ENCODE measurements at regions not wholly inside any gene's neighbourhood (a gene's known extent, or its start where the extent isn't known, plus 50 kb on each side); places are given as distances from the start of the nearest gene placed in this dataset.

DNA sequence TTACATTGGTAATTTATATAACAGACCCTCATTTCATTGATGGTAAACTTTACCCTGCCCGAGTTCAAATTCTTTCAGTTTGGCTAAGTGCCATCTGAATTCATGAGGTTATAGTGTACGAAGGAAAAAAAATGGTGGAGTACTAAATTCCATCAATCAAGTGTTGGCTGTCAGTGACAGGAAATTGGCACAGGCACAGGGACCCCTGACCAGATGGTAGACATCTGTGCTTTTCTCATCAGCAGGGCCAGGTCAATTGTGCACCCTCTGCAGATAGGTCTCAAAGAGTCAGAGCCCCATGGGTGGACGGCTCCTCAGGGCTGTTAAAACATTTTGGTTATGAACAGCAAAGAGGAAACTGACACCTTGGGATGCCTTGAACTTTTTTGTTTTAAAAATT is 439.2 kb downstream of the SETBP1 start:
- no peak for DNase-seq

DNA sequence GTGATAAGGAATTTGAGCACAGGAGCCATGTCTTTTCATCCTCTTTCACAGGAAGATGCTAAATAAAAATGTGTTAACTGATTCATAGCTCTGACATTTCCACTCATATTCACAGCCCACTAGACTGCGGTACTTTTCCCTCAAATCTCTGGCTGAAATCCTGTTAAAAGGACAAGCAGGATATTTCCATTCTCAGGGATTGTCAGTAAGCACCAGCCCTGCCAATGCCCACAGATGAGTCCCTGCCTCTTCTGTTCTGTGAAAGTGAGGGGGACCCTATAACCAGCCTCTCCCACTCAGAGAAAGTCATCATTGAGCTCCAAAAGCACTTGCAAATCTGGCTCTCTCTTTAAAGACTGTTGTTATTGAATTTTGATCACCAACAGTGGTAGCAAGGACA is 440.5 kb downstream of the SETBP1 start:
- DNase-seq: no peak

DNA sequence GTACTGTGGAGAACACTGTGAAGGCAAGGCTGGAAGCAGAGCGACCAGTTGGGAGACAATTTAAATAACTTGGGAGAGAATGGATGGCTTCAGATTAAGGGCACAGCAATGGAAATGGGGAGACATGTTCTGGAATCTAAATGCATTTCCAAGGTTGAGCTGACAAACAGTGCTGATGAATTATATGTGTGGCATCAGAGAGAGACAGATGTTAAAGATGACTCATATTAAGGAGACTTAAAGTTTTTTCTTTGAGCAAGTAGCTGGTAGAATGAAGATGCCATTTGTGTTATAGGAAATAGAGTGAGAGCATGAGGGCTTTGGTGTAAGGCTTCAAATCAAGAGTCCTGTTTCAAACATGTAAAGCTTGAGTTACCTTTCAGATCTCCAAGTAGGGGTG is 441.8 kb downstream of the SETBP1 start:
- no peak for DNase-seq

DNA sequence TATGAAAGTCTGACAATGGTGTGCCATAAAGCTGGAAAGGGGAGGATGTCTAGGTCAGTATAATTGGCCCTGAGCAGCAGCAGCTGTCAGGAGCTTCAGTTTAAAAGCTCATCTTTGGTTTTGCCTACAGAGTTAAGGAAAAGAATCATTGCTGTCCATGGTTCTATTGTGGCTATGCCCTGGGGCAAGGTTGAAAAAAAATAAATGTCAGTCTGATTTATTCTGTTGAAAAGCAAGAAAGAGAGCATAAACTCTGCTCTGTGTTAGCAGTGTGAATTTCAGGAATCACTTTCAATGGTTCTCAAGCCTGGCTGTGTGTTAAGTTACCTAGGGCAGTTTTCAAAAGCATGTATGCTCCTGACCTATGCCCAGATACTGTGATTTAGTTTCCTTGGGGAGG is 446.7 kb downstream of the SETBP1 start:
- DNase-seq: no peak

DNA sequence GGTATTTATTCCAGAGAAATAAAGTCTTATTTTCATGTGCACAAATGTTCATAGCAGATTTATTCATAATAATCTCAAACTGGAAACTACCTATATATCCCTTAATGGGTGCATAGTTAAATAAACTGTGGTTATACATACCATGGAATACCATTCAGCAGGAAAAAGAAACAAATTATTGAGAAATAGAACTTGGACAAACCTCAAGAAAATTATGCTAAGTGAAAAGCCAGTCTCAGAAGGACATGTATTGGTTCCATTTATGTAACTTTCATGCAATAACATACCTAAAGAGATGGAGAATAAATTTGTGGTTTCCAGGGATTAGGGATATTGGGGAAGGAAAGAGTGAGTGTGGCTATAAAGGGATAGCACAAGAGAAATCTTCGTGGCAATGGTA is 452.6 kb downstream of the SETBP1 start:
- no peak for DNase-seq

DNA sequence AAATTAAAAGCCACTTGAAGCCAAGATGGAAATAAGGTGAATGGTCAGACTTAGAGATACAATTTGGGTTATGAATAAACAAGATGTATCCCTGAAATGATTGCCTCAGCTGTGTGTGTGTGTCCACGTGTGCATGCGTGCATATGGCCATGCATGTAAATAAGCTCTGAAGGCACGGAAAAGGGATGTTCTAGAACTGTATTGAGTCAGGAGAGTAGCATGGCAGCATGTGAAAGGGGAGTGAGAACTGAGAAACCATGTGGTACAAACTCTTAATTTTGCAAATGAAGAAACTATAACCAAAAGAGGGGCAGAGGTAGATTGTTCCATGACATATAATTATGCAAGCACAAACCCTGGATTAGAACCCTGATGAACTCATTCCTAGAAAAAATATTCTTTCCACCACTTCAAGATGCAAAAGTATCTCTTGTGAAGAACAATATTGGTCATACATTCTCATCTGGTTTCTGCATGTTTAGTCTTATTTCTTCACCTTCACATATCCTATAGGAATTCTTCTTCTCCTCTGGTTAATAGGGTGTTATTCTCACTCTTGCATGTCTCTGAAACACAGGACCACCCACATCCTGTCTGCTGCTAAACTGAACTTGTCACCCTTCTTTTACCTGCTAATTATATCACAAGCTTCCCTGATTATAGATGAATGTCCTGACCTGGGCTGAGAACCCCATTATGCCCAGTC is 455.8 kb downstream of the SETBP1 start:
- DNase-seq: no peak

DNA sequence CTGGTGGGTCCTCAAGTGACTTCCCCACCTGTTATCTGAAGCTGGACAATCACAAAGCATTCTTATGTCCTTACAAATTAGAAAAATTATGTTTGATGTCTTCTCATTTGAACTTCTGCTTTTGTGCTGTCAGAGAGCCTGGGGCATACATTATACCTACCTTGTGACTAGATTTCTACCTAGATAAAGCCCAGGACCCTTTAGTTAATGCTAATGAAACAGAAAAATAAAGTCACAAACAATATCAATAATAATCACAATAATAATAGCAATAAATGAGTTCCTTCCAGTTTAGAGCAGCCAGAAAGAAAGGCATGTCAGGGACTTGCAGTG is 456.4 kb downstream of the SETBP1 start:
- no peak for DNase-seq

DNA sequence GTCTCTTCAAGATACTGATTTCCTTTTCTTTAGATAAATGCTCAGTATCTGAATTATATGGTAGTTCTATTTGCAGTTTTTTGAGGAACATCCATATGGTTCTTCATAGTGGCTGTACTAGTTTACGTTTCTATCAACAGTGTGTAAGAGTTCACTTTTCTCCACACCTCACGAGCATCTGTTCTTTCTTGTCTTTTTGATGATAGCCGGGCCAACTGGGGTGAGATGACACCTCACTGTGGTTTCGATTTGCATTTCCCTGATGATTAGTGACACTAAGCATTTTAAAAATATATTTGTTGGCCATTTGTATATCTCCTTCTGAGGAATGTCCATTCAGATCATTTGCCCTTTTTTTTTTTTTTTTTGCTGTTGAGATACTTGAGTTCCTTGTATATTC is 458.8 kb downstream of the SETBP1 start:
- no peak for DNase-seq

DNA sequence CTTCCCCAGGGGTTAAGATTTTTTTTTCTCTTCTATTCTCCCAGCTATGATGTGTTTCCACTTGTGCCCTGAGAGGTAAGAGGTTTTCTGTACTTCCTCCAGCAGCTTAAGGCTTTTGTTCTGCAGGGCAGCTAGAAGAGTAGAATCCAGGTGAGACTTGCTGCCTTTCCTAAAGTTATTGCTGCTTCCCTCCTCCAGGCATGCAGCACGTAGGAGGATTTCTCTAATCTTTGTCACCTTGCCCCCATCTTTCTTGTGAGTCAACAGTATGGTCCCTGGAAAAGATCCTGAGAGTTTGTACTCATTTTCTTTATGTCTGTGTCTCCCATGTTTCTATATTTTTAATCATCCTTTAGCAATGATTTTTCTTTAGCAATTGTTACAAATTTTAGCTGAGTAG is 462.2 kb downstream of the SETBP1 start:
- DNase-seq: no peak

DNA sequence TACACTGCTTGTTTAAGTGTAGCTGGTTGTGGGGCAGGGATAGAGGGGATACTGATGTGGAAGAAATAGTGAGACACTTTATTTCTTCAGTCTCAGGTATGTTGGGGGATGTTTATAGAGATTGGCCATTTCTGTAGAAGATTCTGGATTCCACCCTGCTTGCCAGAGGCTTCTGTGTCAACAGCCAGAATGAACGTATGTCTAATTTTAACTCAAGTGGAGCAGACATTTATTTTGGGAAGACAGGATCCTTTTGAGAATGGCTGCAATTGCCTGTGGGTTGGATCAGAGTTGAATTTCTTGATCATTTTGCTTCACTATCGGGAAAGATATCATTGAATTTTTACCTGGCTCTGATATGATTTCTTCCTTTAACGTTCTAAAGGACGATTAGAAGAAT is 465.6 kb upstream of the SLC14A2 start:
- no peak for DNase-seq

DNA sequence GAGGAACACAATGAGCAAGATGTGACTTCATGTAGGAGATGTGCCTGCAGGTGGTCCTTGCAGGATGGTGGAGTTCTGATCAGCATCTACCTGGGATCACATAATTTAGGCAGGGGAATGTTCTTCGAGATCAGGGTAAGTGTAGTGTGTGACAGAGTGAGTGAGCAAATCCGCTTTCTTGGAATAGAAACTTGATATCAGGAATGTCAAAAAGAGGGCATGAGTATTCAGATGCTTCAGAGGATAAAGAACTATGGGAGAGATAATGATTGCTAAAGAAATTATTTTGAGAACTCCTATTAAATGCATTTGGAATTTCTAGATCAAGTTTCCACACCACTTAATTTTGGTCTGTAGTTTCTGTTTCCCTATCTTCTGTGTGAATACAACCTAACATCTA is 463.6 kb upstream of the SLC14A2 start:
- DNase-seq: no peak

DNA sequence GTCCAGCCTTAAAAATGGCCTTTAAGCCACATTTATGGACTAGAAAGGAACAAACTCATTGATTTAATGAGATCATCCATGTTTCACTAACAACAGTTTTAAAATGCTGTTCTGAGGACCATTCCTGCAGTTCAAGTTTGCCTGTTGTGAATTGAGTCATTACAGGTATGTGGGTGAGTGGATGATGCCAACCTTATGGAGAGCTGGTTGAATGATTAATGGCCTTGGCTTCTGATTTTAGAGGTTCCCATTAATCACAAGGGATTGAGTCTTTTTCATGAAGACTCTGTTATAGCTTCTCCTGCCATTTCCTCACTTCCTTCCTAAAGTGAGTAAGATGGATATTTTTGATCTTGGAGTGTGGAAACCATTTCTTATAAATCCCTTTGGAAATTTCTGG is 459.8 kb upstream of the SLC14A2 start:
- DNase-seq: no peak

DNA sequence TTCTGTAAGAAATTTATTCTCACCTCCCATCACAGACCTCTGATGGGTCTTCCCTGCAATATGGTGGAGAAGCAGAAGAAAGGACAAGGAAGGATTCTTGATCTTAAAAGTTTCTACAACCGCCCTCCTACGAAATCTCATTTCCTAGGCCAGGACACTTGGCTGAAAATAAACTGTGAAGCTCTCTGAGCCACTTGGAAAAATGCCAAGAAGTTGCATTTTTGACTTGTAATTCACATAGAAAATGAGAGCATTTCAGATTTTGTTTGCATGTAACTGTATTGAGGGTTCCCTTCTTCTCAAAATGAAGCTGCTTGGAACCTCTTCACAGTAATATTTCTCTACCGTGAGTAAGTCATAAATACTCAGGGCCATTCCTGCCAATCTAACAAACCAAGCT is 458.3 kb upstream of the SLC14A2 start:
- DNase-seq: no peak

DNA sequence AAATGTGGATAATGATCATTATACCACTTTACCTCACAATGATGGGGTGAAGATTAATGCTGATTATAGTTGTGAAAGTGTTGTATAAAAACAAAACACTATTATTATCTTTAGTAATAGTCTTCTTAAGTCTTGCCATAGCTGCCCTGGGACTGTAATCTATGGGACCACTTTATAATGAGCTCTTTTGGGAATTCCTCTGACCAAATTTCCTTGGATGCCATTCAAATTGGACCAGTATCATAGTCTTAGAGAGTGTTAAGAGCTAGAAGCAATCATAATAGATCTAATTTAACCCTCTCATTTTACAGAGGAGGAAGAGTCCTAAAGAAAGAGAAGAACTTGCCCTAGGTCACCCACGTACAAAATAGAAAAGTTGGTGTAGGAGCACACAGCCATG is 457.7 kb upstream of the SLC14A2 start:
- DNase-seq: no peak

DNA sequence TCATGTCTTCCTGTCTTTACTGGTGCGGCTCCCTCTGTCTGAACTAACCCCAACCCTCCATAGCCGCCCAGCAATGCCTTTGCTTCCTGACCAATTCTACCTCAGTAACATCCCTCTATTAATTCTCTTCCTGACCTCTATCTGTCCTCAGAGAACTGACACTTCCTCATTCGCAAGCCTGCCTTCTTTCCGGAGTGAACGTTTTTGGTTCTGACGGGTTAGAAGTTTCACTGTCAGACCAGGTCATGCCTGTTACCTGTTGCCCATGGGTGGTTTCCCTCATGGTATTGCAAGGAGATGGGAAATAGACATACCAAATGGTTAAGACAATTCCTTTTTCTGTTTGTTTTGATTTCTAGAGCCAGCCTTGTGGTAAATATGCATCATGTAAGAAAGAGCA is 453.4 kb upstream of the SLC14A2 start:
- no peak for DNase-seq

DNA sequence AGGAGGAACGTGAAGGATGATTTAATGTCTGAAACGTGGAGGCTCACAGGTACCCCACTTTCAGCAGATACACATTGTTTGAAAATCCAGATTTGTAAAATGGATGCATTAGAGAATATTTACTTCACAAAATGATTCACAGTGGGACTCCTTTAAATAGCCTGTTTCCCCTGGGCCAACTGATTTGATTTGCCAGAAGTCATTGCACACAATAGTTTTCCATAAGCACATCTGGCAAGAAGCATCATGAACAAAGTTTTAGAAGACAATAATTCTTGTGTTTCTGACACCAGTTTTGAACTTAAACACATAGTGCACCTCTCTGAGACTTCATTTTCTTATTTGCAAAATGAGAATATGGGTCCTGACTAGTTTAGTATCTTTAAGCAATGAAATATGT is 451.4 kb upstream of the SLC14A2 start:
- no peak for DNase-seq

DNA sequence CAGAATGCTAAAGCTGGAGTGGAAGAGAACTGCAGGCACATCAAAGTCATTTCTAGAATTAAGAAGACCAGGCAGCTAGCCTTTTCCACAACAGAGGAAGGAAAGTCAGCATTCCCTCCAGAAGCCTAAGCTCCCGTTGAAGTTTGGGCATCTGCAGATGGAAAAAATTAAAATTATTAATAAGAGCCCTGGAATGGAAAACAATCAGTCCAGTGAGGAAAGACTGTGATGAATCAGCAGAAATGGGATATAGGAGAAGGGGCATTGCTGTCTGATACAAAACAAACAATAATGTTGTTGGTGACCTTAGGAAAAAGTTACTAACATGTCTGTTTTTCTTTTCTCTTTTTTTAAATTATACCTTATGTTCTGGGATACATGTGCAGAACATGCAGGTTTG is 450.7 kb upstream of the SLC14A2 start:
- DNase-seq: no peak

DNA sequence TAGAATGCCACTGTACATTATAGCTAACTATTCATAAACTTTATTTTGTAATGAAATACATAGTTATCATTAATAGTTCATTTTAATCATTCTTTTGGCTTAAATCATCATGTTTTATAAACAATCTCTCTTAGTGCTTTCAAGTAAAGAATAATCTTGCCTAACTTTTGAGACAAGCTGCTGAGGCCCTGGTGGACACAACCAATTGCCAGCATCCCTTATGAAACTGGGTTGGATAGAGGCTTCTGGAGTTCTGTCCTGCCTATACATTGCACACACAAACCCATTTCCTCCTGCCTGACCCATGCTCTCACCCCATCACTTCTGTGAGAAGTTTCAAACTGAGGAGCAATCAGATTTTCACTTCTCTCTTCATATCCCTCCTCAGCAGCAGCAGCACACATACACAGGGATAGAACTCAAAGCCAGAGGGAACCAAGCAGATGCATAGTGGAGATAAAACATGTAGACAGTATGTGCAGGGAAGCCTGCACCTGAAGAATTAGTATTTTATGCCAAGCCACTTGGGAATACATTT is 450.0 kb upstream of the SLC14A2 start:
- no peak for DNase-seq

DNA sequence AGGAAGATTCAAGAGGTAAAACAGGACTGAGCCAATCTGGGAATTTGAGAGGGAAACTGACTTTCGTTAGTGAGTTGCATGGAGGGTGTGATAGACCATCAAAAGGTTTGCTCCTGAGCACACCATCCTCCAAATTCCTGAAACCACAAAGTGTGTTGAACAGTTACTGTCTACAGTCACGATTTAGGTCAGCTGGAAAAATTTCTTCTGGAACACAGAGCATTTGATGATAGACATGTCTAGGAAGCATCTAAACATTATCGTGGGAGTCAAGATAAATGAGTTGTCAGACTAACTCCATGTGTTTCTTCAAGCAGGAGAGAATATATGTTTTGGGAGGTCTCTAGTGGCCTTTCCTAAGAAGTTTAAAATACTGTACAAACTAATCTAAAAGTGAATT is 449.4 kb upstream of the SLC14A2 start:
- DNase-seq: no peak

DNA sequence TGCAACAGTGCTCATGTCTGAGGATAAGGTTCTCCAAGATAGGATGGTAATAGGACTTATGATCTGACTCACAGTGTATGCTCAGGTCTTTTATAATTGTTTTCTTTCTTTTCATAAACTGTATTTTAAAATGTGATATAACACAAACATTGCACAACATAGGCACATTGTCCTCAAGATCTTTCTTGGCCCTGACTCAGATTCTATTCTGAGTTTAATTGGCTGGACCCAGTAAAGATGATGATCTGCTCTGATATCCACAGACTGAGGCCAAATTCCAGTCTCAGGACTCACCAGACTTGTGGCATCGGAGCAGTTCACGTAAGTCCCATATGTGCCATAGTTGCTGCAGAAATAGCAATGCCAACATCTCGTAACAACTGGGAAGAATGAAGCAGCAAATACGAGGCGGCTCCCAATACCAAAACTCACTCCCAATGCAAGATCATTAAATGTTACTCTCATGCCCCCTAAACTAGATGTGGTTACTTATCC is 448.9 kb upstream of the SLC14A2 start:
- no peak for DNase-seq

DNA sequence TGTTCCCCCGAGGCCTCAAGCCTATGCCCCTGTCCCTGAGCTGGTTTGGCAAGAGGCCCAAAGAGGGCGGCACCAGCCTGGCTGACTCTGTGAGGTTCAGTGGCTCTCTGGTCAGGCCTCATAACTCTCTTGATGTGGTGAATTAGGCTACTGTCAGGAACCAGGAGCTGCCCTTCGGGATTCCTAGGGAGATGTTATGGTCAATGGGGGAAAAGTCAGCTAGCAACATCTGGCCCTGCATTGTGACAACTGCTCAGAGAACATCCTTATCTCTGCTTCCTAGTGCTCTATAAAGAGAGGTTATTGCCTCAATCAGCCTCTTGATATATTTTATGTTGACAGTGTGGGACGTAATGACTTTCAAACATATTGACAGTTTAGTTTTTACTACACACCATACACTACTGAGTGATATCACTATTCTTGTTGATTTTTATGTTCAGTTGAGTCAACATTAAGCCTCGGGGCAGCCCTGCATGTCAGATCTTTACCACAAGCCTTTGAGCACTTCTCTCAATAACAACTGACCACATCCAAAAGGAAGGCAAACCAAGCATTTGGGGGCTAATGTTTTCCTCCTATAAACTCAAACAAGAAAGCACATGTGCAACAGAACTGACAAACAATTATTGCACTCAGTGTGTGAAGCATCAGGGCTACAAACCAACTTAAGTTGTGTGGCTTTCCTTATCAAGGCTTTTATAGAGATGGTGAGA is 448.3 kb upstream of the SLC14A2 start:
- no peak for DNase-seq

DNA sequence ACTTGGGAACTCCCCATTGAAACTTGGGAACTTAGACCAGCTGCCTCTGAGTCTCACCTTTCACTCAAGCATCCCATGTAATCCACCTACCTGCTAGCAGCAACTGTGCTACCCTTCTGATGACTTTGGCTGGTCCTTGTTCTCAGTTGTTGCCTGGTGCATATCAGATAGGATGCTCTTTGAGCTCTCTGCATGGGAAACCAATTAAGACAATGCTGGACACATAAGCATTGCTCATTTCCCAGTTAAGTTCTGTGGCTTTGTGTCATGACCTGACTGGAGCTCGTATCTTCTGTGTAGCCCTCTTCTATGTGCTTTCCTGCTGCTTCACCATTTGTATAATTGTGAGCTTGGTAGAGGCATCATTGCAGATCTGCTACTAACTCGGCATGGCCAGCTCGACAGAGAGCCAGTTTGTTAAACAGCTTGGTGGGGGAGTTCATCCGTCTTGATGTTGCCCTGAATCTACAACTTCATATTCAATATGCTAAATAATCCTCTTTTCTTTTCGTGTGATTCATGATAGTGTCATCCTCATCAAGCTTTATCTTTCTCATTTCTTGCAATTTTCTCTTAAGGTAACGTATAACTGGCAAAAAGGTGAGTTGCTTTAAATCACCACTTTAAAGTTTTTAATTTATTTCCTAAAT is 447.5 kb upstream of the SLC14A2 start:
- DNase-seq: no peak

DNA sequence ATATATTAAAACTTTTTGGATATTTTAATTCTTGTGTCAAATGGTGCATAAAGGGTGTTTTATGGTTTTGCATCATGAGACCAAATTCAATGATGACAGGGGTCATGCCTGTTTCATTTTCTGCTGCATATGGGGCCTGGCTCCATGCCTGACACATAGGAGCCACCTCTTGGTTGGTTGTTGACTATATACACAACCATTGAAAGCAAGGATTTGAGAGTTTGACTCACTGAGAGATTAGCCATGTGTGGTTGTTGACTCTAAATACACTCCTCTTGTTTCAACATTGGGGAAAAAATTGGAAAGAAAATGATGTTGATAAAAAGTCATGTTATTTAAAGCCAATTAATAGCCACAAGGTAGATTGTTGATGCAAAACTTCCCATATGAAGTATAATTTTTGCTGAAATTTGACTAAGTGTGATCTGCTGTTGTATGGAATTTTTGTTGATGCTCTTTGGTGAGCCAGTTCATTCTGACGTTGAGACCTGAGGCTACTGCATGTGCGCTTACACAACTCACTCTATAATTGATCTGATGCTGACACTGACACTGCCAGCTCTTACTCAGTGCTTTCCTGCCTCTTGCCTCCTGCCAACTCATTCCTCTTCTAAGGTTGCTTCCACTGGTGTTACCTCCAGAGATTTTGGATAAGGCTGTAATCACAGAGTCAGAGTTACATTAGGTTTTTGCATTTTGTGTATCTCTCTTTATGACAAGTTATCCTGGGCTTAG is 446.2 kb upstream of the SLC14A2 start:
- no peak for DNase-seq
